ENCODE measurements at regions not wholly inside any gene's neighbourhood (a gene's known extent, or its start where the extent isn't known, plus 50 kb on each side); places are given as distances from the start of the nearest gene placed in this dataset.

- TF ChIP-seq POLR2AphosphoS5 (IDR thresholded peaks at IDR 0.05) (no peak), POLR2A (IDR thresholded peaks at IDR 0.05) (no peak)
- TF ChIP-seq, protein P1, sequence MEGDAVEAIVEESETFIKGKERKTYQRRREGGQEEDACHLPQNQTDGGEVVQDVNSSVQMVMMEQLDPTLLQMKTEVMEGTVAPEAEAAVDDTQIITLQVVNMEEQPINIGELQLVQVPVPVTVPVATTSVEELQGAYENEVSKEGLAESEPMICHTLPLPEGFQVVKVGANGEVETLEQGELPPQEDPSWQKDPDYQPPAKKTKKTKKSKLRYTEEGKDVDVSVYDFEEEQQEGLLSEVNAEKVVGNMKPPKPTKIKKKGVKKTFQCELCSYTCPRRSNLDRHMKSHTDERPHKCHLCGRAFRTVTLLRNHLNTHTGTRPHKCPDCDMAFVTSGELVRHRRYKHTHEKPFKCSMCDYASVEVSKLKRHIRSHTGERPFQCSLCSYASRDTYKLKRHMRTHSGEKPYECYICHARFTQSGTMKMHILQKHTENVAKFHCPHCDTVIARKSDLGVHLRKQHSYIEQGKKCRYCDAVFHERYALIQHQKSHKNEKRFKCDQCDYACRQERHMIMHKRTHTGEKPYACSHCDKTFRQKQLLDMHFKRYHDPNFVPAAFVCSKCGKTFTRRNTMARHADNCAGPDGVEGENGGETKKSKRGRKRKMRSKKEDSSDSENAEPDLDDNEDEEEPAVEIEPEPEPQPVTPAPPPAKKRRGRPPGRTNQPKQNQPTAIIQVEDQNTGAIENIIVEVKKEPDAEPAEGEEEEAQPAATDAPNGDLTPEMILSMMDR (IDR thresholded peaks at IDR 0.05): no peak
- H3K4me3 ChIP-seq: no peak overlapping the region
- no peaks in the 10 kb centered on the region for H3K36me3 ChIP-seq
- no peaks in the 10 kb centered on the region for H3K27me3 ChIP-seq (replicated peaks; ENCODE audit: insufficient read depth)
- no peak for DNase-seq (ENCODE audit: low spot score)
- no peaks in the 10 kb centered on the region for H3K4me1 ChIP-seq (replicated peaks)
- intact Hi-C loops (cut with DNase I): no loop called here
- WGBS: 85% methylated on average over 3 of the region's 3 CpGs
- no peaks in the 10 kb centered on the region for H3K9me3 ChIP-seq
- no peak overlapping the region for H3K27ac ChIP-seq
Measured at GRCh38 chrX:128294198-128294597, 242.0 kb upstream of the ACTRT1 start.

DNA sequence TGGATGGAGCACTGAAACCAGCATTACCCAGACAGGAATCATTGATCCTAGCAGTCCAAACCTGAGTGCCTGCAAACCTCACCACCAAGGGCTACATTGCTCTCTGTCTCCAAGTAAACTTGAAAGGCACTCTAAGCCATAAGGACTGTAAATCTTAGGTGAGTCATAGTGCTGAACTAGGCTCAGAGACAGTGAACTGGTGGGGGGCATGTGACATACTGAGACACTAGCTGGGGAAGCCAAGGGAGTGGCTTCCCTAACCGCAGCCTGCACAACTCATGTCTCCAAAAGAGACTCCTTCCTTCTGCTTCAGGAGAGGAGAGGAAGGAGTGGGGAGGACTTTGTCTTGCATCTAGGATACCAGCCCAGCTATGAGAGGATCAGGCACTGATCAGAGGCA, 235.5 kb upstream of the ACTRT1 start:
- Histone ChIP-seq H3K36me3 (no peaks in the 10 kb centered on the region), H3K4me3 (no peak overlapping the region), H3K27ac (no peak overlapping the region), H3K9me3 (no peaks in the 10 kb centered on the region), H3K4me1 (replicated peaks) (no peaks in the 10 kb centered on the region), H3K27me3 (replicated peaks; ENCODE audit: insufficient read depth) (no peaks in the 10 kb centered on the region)
- TF ChIP-seq POLR2AphosphoS5 (IDR thresholded peaks at IDR 0.05): no peak
- TF ChIP-seq, protein P1 (IDR thresholded peaks at IDR 0.05): no peak
- TF ChIP-seq POLR2A (IDR thresholded peaks at IDR 0.05): no peak
- WGBS: 67% methylated on average over 1 of the region's 1 CpG
- DNase-seq (ENCODE audit: low spot score): no peak
- intact Hi-C loops (cut with DNase I): no loop called here

- intact Hi-C loops (cut with DNase I): no loop called here
Measured at GRCh38 chrX:128250621-128251020, 198.4 kb upstream of the ACTRT1 start.

GRCh38 chrX:128216364-128216763, 164.2 kb upstream of the ACTRT1 start:
- Histone ChIP-seq H3K4me3 (no peak overlapping the region), H3K27ac (no peak overlapping the region), H3K9me3 (no peaks in the 10 kb centered on the region), H3K27me3 (replicated peaks; ENCODE audit: insufficient read depth) (no peaks in the 10 kb centered on the region), H3K36me3 (no peaks in the 10 kb centered on the region), H3K4me1 (replicated peaks) (no peaks in the 10 kb centered on the region)
- intact Hi-C loops (cut with DNase I): no loop called here
- TF ChIP-seq POLR2AphosphoS5 (IDR thresholded peaks at IDR 0.05): no peak
- no peak for TF ChIP-seq POLR2A (IDR thresholded peaks at IDR 0.05)
- TF ChIP-seq, protein P1 (IDR thresholded peaks at IDR 0.05): no peak
- WGBS: 97% methylated on average over 3 of the region's 3 CpGs
- no peak for DNase-seq (ENCODE audit: low spot score)

More at GRCh38 chrX:128250621-128251020, 198.4 kb upstream of the ACTRT1 start:
- Histone ChIP-seq H3K4me3 (no peak overlapping the region), H3K27me3 (replicated peaks; ENCODE audit: insufficient read depth) (no peaks in the 10 kb centered on the region), H3K27ac (no peak overlapping the region), H3K36me3 (no peaks in the 10 kb centered on the region), H3K4me1 (replicated peaks) (no peaks in the 10 kb centered on the region), H3K9me3 (no peaks in the 10 kb centered on the region)
- DNase-seq (ENCODE audit: low spot score): no peak
- TF ChIP-seq POLR2AphosphoS5 (IDR thresholded peaks at IDR 0.05): no peak
- no peak for TF ChIP-seq POLR2A (IDR thresholded peaks at IDR 0.05)

GRCh38 chrX:128165884-128166408, 113.7 kb upstream of the ACTRT1 start:
- Histone ChIP-seq H3K36me3 (no peaks in the 10 kb centered on the region), H3K4me1 (replicated peaks) (no peaks in the 10 kb centered on the region), H3K27ac (no peak overlapping the region), H3K4me3 (no peak overlapping the region), H3K27me3 (replicated peaks; ENCODE audit: insufficient read depth) (no peaks in the 10 kb centered on the region), H3K9me3 (no peaks in the 10 kb centered on the region)
- intact Hi-C loops (cut with DNase I): no loop called here
- WGBS: 85% methylated on average over 2 of the region's 2 CpGs
- DNase-seq (ENCODE audit: low spot score): no peak
- TF ChIP-seq, protein P1 (IDR thresholded peaks at IDR 0.05): no peak
- no peak for TF ChIP-seq POLR2A (IDR thresholded peaks at IDR 0.05)
- no peak for TF ChIP-seq POLR2AphosphoS5 (IDR thresholded peaks at IDR 0.05)

Measured in prostate gland (tissue), 2 donors.